ENCODE measurements at regions not wholly inside any gene's neighbourhood (a gene's known extent, or its start where the extent isn't known, plus 50 kb on each side); places are given as distances from the start of the nearest gene placed in this dataset.
"Not testable (repeated sequence)": the region's sequence is repeated elsewhere in the genome, so short reads cannot be mapped to it uniquely, and the experiment has no call there.

GRCh38 chr14:34058510-34058909 is 107.6 kb upstream of the EGLN3 start:
- DNase-seq, result no peak

DNA sequence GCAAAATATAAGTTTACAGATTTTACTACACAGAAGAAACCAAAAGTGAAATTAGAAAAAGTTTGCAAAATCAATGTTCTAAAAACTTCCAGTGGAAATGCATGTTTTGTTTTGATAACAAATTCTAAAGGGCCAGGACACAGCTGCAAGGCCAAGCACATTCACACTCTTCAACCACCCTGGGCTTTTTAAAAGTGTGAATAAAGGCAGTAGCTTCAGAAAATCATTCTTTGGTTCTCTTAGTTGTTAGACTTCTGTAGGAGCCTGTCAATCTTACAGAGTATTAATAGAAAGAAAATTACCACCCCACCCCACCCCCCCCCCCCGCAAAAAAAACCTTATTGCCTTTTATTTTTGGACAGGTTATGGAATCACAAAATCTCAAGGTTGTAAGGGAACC is 105.2 kb upstream of the EGLN3 start:
- DNase-seq, result peak; percentile 29

DNA sequence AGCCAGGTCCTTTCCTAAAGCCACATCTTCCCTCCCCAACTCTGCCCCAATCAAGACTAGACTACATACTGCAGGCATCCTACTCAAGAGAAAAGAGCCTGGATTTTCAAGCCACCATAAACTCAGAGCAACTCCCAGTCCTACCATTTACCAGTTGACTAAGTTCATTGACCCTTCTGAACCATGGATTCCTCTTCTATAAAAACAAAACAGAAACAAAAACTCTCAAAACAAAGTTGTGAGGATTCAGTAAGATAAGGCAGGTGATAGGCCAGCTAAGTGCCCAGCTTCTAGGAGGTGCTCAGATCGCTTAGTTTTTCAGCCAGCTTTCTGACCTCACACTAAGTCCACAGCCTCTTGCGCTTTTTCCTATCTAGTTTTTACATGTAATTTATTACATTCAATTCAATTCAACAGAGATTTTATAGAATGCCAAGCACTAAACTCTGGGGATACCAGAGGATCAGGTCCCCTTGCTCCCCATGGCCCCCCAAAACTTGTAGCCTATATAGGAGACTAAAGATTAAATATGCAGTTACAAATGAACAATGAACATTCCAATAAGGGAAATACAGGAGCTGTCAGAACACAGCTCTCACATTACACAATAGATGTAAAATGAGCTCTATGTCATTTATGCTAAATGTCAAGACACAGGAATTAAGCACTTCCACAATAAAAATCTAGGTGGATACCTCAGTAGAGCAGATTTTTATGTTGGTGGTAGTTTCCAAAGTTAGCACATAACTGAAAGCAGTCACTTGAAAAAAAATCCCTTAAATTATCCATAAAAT is 104.5 kb upstream of the EGLN3 start:
- DNase-seq, result no peak

DNA sequence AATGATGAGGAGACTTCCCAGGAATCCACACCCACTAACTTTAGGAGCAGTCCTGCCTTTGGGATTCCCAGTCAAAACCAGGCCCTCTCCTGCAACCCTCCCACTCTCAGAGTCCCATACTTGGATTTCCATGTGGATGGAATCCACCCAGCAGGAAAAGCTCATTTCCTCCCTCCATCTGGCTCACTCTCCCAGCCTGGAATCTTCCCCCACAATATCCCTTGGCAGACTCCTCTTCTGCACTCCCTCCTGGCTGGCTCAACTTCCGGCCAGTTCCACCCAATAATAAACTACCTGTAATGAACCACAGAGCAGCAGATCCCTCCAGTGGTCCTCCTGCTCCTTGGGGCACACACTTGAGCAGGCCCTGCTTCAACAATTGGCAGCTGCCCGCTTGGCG is 102.8 kb upstream of the EGLN3 start:
- DNase-seq, result no peak

DNA sequence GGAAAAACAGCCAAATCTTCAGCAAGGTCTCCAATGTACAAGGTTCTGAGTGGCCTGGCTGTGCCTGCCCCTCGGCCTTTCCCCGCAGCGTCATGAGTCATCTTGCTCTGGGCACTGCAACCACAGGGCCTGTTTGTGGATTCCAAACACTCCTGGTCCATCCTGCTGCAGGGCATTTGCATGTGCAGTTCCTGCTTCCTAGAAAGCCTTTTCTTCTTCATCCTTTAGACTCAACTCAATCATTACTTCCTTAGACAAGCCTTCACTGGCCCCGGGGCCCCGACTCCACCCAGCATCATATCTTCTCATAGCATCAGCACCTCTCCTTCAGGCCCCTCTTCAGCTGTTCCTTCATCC is 101.8 kb upstream of the EGLN3 start:
- no peak for DNase-seq

- DNase-seq, result peak; percentile 20
Measured at GRCh38 chr14:34051966-34052657, 101.2 kb upstream of the EGLN3 start.

- no peak for DNase-seq
Measured at GRCh38 chr14:34050606-34051005, 99.7 kb upstream of the EGLN3 start.

DNA sequence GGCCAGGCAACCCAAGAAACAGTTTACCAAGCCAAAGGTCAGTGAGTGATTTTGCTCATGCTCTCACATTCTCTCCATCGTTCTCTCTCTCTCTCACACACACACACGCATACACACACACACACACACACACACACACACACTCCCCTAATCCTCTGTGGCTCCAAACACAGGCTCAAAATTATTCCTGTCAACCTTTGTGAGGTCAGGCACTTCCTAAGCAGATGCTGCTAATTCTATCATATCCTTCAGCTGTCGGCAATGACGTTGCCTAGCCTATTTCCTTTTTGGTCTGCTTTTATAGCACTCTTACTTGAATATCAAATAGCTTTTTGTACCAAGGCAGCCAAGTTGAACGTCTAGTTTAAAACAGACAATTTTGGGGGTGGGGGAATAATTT is 98.9 kb upstream of the EGLN3 start:
- no peak for DNase-seq

GRCh38 chr14:34049187-34049586 is 98.3 kb upstream of the EGLN3 start:
- DNase-seq, result not testable (repeated sequence)

DNA sequence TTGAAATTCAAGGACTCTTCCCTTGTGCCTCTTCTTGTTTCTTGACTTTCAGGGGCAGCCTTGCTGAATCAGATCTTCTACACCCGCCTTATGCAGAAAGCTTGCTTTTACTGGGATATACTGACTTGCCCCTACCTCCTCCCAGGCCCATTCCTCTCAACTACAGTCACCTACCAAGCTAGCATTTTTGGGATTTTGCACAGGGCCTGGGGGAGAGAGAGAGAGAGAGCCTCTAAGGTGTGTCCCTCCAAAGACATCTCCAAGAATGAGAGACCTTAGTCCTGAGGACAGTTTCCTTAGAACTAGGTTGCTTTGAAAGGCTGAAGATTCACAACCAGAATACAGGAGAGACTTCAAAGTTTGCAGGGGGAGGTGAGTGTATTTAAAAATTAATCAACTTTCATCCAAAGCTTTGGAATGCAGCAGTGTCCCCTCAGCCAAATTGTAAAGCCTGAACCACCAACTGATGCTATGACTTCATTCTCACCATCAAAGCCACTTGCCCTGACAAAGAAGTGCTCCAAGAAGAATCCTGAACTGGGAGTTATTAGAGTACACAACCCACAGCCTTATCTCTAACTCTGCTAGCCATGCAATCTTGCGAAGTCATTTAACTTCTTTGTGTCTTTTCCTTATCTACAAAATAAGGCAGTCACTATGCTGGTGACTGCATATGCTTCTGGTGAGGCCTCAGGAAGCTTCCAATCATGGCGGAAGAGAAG is 96.1 kb upstream of the EGLN3 start:
- DNase-seq, result peak; percentile 85

- DNase-seq, result no peak
Measured at GRCh38 chr14:34044666-34045306, 93.9 kb upstream of the EGLN3 start.

DNA sequence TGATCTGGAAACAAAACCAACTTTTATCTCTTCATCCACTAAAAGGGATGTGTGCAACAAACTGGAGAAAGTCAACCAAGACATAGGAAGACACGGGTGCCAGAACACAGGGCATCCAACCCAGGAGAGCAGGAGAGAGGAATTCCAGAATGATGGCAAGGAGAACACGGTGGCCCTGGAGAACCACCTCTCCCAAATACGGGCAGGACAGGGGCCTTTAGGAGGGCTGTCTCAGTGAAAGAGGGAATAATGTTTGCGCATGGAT is 93.4 kb upstream of the EGLN3 start:
- no peak for DNase-seq

GRCh38 chr14:34043627-34044372 is 92.9 kb upstream of the EGLN3 start:
- no peak for DNase-seq

- no peak for DNase-seq
Measured at GRCh38 chr14:34041220-34041619, 90.3 kb upstream of the EGLN3 start.

- no peak for DNase-seq
Measured at GRCh38 chr14:34040766-34041165, 89.9 kb upstream of the EGLN3 start.

GRCh38 chr14:34039428-34040047 is 88.7 kb upstream of the EGLN3 start:
- no peak for DNase-seq

DNA sequence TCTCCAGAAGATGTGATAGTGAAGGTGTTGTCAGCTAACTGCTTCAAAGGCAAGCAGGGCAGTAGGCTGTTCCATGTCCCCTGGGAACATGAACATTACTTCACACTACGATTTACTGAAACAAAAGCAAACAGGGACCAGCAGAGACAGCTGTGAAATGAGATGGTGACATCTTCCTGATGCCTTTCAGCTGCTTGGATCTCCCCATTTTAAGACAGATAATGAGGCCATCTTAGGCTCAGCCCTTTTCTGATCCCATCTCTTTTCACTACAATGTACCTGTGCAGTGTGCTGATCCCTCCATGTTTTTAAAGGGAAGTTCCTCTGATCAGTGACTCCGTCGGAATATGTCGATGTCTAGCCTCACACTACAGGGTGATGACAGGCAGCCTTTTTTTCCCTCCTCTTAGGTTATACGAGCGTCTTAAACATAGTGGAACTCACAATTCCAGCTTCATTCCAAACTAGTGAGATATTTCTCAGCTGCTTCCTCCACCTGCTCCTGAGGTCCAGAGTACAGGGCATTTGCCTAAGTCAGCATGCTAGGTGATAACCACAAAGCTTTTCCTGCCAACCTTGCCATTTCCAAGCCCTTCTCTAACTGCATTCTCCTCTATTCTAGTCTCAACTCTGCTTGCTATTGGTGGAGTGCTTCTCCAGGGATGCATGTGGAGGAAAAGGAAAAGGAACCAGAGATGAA is 87.6 kb upstream of the EGLN3 start:
- no peak for DNase-seq

DNA sequence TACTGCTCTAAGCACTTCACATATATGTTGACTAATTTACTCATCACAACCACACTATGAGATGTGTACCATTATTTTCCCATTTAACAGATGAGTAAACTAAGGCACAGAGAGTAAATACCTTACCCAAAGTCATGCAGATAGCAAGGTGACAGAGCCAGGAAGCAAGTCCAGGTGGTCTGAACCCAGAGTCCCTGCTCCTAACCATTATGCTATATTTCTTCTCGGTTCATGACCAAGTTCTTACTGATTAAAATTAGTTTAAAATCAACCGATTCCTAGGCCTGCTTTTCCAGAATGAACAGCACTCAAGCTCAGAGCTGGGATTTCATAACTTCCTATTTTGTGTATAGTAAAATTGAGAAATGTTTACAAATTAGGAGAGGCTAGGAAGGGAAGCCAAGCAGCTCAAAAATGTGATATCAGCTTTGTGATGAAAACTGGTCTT is 85.5 kb upstream of the EGLN3 start:
- DNase-seq, result no peak

- DNase-seq, result no peak
Measured at GRCh38 chr14:34035934-34036250, 85.0 kb upstream of the EGLN3 start.

DNA sequence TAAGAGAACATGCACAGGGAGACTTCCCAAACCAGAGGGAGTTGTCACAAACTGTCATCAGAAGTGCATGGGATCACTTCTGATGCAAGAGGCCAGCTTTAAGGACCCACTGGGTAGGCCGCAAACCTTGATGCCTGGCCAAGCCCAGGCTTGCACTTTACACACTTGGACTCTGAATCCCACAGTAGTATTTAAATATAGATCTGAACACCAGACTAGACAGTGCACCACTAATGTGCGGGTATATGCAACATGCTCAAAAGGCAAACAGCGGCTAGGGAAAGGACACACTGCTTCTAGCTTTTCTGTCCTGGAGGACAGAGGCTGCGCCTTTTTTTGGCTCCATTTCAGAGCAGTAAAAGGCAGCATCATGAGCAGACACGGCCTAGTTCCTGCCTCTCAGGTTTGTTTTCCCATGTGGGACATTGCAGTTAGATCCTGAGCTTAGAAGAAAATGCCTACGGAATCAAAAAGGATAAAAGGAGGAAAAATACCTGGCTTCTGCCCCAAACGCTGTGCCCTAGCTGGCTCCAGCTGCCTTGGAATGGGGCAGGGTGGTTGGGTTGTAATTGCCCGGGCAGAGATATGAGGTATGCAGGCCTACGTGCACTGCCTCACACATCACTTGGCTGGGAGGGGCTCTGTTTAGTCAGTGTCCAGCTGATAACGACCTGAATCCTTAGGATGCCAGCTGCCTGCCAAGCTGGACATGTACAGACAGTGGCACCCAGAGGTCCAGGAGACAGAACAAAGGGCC is 84.5 kb upstream of the EGLN3 start:
- DNase-seq, result no peak

All from hematopoietic multipotent progenitor cell treated with erythropoietin and hydrocortisone succinate and interleukin-3 and kit ligand, for 4 days (in vitro differentiated cells).